ENCODE measurements at regions not wholly inside any gene's neighbourhood (a gene's known extent, or its start where the extent isn't known, plus 50 kb on each side); places are given as distances from the start of the nearest gene placed in this dataset.

DNA sequence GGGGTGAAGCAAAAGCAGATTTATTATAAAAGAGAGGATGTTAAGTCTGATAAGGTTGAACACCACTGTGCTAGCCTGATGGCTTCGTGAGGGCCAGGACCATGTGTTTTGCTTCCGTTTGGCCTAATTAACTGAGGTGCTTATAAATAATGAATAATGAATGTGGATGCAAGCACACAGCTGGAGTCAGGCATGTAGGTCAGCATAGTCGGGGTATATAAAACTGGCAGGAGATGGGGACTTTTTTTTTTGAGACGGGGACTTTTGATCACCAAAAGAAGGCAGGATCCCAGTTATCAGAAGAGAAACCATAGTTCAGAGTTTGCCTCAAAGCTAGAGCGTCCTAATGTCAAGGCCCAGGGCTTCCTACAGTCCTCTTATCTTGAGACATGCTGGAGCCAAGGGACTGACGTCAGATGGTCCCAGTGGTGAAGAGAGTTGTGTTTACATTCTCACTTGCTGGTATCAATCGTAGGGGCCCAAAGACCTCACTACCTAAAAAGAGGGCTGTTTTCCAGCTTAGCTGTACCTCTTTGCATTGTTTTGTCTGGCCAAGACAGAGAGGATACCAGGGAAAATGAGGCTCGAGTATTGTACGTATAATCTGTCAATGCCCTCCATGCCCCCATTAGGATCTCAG is 50.4 kb downstream of the RTL9 start:
- Histone ChIP-seq H3K9ac (ENCODE audit: control insufficient read depth, extremely low read depth, insufficient read depth, low read length) (no peak overlapping the region), H2AFZ (ENCODE audit: control insufficient read depth, low read length) (no peak overlapping the region), H3K4me1 (ENCODE audit: control insufficient read depth, extremely low read depth, insufficient read depth, low read length) (peaks cover 11% of the 10 kb centered on the region), H3K27ac (ENCODE audit: control insufficient read depth, insufficient read depth, low read length) (no peak overlapping the region), H4K20me1 (ENCODE audit: control insufficient read depth, extremely low read depth, insufficient read depth, low read length) (no peaks in the 10 kb centered on the region), H3K27me3 (ENCODE audit: control insufficient read depth, extremely low read depth, insufficient read depth, low read length) (no peaks in the 10 kb centered on the region), H3K9me1 (ENCODE audit: control insufficient read depth, extremely low read depth, insufficient read depth, low read length) (no peaks in the 10 kb centered on the region), H3K4me3 (ENCODE audit: control insufficient read depth in 2 of 3, extremely low read depth in 1 of 3, insufficient read depth in 2 of 3, low read depth in 1 of 3, low read length in 3 of 3) (no peak overlapping the region), H3K79me2 (ENCODE audit: control insufficient read depth, insufficient read depth, low read length) (no peaks in the 10 kb centered on the region), H3K9me3 (ENCODE audit: control insufficient read depth, low read depth, low read length) (no peaks in the 10 kb centered on the region), H3K36me3 (ENCODE audit: control insufficient read depth in 2 of 2, extremely low read depth in 1 of 2, insufficient read depth in 2 of 2, low read length in 2 of 2) (no peaks in the 10 kb centered on the region), H3K4me2 (ENCODE audit: control insufficient read depth, extremely low read depth, insufficient read depth, low read depth, low read length) (no peak overlapping the region)
- dilution Hi-C loops (cut with MboI; ENCODE audit: extremely low pct_ligation_motif_present, low sequenced_read_pairs) = no loop called here
- no peak for DNase-seq (ENCODE audit: low read depth, low spot score)
- no peak for FAIRE-seq
- TF ChIP-seq EZH2 (IDR thresholded peaks at IDR 0.05; ENCODE audit: low read length) = no peak
- TF ChIP-seq, protein P1, sequence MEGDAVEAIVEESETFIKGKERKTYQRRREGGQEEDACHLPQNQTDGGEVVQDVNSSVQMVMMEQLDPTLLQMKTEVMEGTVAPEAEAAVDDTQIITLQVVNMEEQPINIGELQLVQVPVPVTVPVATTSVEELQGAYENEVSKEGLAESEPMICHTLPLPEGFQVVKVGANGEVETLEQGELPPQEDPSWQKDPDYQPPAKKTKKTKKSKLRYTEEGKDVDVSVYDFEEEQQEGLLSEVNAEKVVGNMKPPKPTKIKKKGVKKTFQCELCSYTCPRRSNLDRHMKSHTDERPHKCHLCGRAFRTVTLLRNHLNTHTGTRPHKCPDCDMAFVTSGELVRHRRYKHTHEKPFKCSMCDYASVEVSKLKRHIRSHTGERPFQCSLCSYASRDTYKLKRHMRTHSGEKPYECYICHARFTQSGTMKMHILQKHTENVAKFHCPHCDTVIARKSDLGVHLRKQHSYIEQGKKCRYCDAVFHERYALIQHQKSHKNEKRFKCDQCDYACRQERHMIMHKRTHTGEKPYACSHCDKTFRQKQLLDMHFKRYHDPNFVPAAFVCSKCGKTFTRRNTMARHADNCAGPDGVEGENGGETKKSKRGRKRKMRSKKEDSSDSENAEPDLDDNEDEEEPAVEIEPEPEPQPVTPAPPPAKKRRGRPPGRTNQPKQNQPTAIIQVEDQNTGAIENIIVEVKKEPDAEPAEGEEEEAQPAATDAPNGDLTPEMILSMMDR (optimal IDR thresholded peaks at IDR 0.05 in 1 of 3, IDR thresholded peaks at IDR 0.05 in 1 of 3, conservative IDR thresholded peaks at IDR 0.05 in 1 of 3; ENCODE audit: extremely low read depth in 1 of 3, insufficient read depth in 2 of 3, low read length in 3 of 3) = no peak

DNA sequence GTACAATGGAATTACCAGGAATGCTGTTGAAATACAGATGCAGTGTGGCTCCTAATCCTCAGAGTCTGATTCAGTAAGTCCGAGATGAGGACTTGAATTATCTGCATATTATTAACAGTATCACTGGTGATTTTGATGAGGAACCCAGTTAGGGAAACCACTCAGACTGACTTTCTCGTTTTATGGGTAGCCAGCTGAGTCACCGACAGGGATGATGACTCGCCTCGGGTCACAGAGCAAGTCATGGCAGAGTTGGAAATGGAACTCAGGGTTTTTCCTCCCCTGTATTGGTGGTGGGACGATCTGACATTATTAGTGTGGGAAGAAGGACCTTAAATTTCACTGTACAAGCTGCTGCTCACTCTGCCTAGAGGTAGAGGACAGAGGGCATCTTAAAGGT is 51.3 kb downstream of the RTL9 start:
- DNase-seq (ENCODE audit: low read depth, low spot score) (no peak), FAIRE-seq (peak; percentile 9)
- Histone ChIP-seq H3K4me1 (ENCODE audit: control insufficient read depth, extremely low read depth, insufficient read depth, low read length) (peaks cover 18% of the 10 kb centered on the region), H3K9me3 (ENCODE audit: control insufficient read depth, low read depth, low read length) (no peaks in the 10 kb centered on the region), H3K9me1 (ENCODE audit: control insufficient read depth, extremely low read depth, insufficient read depth, low read length) (no peaks in the 10 kb centered on the region), H3K27me3 (ENCODE audit: control insufficient read depth, extremely low read depth, insufficient read depth, low read length) (no peaks in the 10 kb centered on the region), H4K20me1 (ENCODE audit: control insufficient read depth, extremely low read depth, insufficient read depth, low read length) (no peaks in the 10 kb centered on the region), H3K27ac (ENCODE audit: control insufficient read depth, insufficient read depth, low read length) (peak overlapping the region; percentile 46), H3K4me2 (ENCODE audit: control insufficient read depth, extremely low read depth, insufficient read depth, low read depth, low read length) (peak overlapping the region; percentile 44), H3K4me3 (ENCODE audit: control insufficient read depth in 2 of 3, extremely low read depth in 1 of 3, insufficient read depth in 2 of 3, low read depth in 1 of 3, low read length in 3 of 3) (no peak overlapping the region), H2AFZ (ENCODE audit: control insufficient read depth, low read length) (no peak overlapping the region), H3K9ac (ENCODE audit: control insufficient read depth, extremely low read depth, insufficient read depth, low read length) (no peak overlapping the region), H3K36me3 (ENCODE audit: control insufficient read depth in 2 of 2, extremely low read depth in 1 of 2, insufficient read depth in 2 of 2, low read length in 2 of 2) (no peaks in the 10 kb centered on the region), H3K79me2 (ENCODE audit: control insufficient read depth, insufficient read depth, low read length) (no peaks in the 10 kb centered on the region)
- no peak for TF ChIP-seq EZH2 (IDR thresholded peaks at IDR 0.05; ENCODE audit: low read length)
- TF ChIP-seq, protein P1 (optimal IDR thresholded peaks at IDR 0.05 in 1 of 3, IDR thresholded peaks at IDR 0.05 in 1 of 3, conservative IDR thresholded peaks at IDR 0.05 in 1 of 3; ENCODE audit: extremely low read depth in 1 of 3, insufficient read depth in 2 of 3, low read length in 3 of 3) = no peak
- dilution Hi-C loops (cut with MboI; ENCODE audit: extremely low pct_ligation_motif_present, low sequenced_read_pairs) = no loop called here

All from keratinocyte (primary cell).